ENCODE measurements at regions not wholly inside any gene's neighbourhood (a gene's known extent, or its start where the extent isn't known, plus 50 kb on each side); places are given as distances from the start of the nearest gene placed in this dataset.

- TF ChIP-seq CTCF (IDR thresholded peaks at IDR 0.05) (no peak), EZH2 (IDR thresholded peaks at IDR 0.05; ENCODE audit: borderline replicate concordance, insufficient read depth, low read depth, low read length, poor library complexity, severe bottlenecking) (no peak)
These were observed 678.7 kb downstream of the PLCL1 start for GRCh38 chr2:198483051-198483450.
